ENCODE measurements at regions not wholly inside any gene's neighbourhood (a gene's known extent, or its start where the extent isn't known, plus 50 kb on each side); places are given as distances from the start of the nearest gene placed in this dataset.

GRCh38 chr4:3648731-3649130 is 116.5 kb upstream of the LRPAP1 start:
- Histone ChIP-seq H2AFZ (ENCODE audit: low read depth, low read length) (no peak overlapping the region), H3K9ac (replicated peaks; ENCODE audit: extremely low read depth, insufficient read depth, low read length) (no peak overlapping the region), H3K4me2 (ENCODE audit: insufficient read depth, low read length) (no peak overlapping the region), H3K36me3 (ENCODE audit: control insufficient read depth in 2 of 2, extremely low read depth in 1 of 2, insufficient read depth in 2 of 2, low read length in 2 of 2) (no peaks in the 10 kb centered on the region), H3K9me1 (replicated peaks; ENCODE audit: control insufficient read depth, extremely low read depth, insufficient read depth, low read length) (no peaks in the 10 kb centered on the region), H3K9me3 (replicated peaks; ENCODE audit: control insufficient read depth, insufficient read depth, low read length) (no peaks in the 10 kb centered on the region), H3K27me3 (ENCODE audit: control insufficient read depth in 2 of 2, insufficient read depth in 2 of 2, low read length in 2 of 2) (no peaks in the 10 kb centered on the region), H3K4me3 (replicated peaks in 1 of 3; ENCODE audit: insufficient read depth in 1 of 3, low read depth in 1 of 3, low read length in 3 of 3) (no peak overlapping the region), H4K20me1 (replicated peaks; ENCODE audit: control insufficient read depth, extremely low read depth, insufficient read depth, low read length) (no peaks in the 10 kb centered on the region), H3K79me2 (ENCODE audit: control insufficient read depth, insufficient read depth, low read length) (no peaks in the 10 kb centered on the region), H3K27ac (ENCODE audit: insufficient read depth, low read depth, low read length) (no peak overlapping the region), H3K4me1 (ENCODE audit: control insufficient read depth, extremely low read depth, insufficient read depth, low read length) (no peaks in the 10 kb centered on the region)
- POLR2A ChIA-PET = no interaction called here
- CTCF ChIA-PET = no interaction called here
- no peak for DNase-seq (ENCODE audit: low read depth, low spot score)
- FAIRE-seq = no peak
- TF ChIP-seq JUN (IDR thresholded peaks at IDR 0.05; ENCODE audit: borderline replicate concordance, insufficient read depth, insufficient read length, low read depth) (no peak), POLR2AphosphoS5 (IDR thresholded peaks at IDR 0.05; ENCODE audit: insufficient read depth, low read depth, low read length) (no peak), POLR2A (IDR thresholded peaks at IDR 0.05; ENCODE audit: low read depth, low read length) (no peak), GATA2 (IDR thresholded peaks at IDR 0.05; ENCODE audit: insufficient read depth, insufficient read length, low read depth, low read length) (no peak), CTCF (IDR thresholded peaks at IDR 0.05; ENCODE audit: extremely low read depth in 1 of 2, insufficient read depth in 1 of 2, low read depth in 1 of 2, low read length in 2 of 2) (no peak), EZH2 (IDR thresholded peaks at IDR 0.05; ENCODE audit: borderline replicate concordance, low read depth, low read length, severe bottlenecking) (no peak), MYC (IDR thresholded peaks at IDR 0.05; ENCODE audit: low read depth, low read length) (no peak), FOS (IDR thresholded peaks at IDR 0.05; ENCODE audit: borderline replicate concordance, insufficient read depth, low read length) (no peak)
- TF ChIP-seq, protein P1, sequence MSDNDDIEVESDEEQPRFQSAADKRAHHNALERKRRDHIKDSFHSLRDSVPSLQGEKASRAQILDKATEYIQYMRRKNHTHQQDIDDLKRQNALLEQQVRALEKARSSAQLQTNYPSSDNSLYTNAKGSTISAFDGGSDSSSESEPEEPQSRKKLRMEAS (IDR thresholded peaks at IDR 0.05; ENCODE audit: insufficient read depth, insufficient read length) = no peak
- dilution Hi-C loops (cut with MboI; ENCODE audit: extremely low pct_ligation_motif_present, low sequenced_read_pairs) (no loop called here), intact Hi-C loops (cut with micrococcal nuclease) (no loop called here)
- no TSS peak for BruUV-seq (replicated peaks)

Measured in endothelial cell of umbilical vein (primary cell).